DND-41 (cell line): ENCODE measurements at regions not wholly inside any gene's neighbourhood (a gene's known extent, or its start where the extent isn't known, plus 50 kb on each side); places are given as distances from the start of the nearest gene placed in this dataset.

Source experiments
- ATAC-seq: fragments of 200-7000 bp; cut with Tn5 transposase; 3 replicates; pipeline ENCODE4 v1.9.1; 2021; ENCODE audit warnings: low read depth; ENCODE audit not compliant: insufficient read depth
- DNase-seq: peaks from one replicate; pipeline ENCODE4 v3.0.0-alpha.2; 2020
- H2AFZ ChIP-seq: 2 replicates; pipeline ENCODE4 v1.6.0; 2012; ENCODE audit warnings: low read depth, low read length
- H3K27ac ChIP-seq: 2 replicates; pipeline ENCODE4 v1.5.1; 2012; ENCODE audit warnings: low read length, inconsistent platforms
- H3K27me3 ChIP-seq: fragments of 200-600 bp; sonication (generic); 2 replicates; pipeline ENCODE4 v1.6.0; 2012; ENCODE audit warnings: low read length, mild to moderate bottlenecking, inconsistent platforms; ENCODE audit not compliant: insufficient read depth, poor library complexity
- H3K36me3 ChIP-seq: 2 replicates; pipeline ENCODE4 v1.5.1; 2012; ENCODE audit warnings: low read length, inconsistent platforms; ENCODE audit not compliant: insufficient read depth
- H3K4me1 ChIP-seq: 2 replicates; pipeline ENCODE4 v1.5.1; 2012; ENCODE audit warnings: mild to moderate bottlenecking, low read length; ENCODE audit not compliant: insufficient read depth
- H3K4me2 ChIP-seq: 2 replicates; pipeline ENCODE4 v1.6.0; 2012; ENCODE audit warnings: mild to moderate bottlenecking, moderate library complexity, low read length, inconsistent platforms; ENCODE audit not compliant: insufficient read depth
- H3K4me3 ChIP-seq, 2 experiments: fragments of 200-600 bp in 1 of 2; shearing (Covaris generic) in 1 of 2; 2 replicates each; pipeline ENCODE4 v1.5.1; 2012 to 2016; ENCODE audit warnings: inconsistent platforms in 2 of 2, low read length in 2 of 2, mild to moderate bottlenecking in 2 of 2, low read depth in 1 of 2, moderate library complexity in 1 of 2
- H3K79me2 ChIP-seq: 2 replicates; pipeline ENCODE4 v1.6.0; 2012; ENCODE audit warnings: low read length, inconsistent platforms; ENCODE audit not compliant: insufficient read depth
- H3K9ac ChIP-seq: 2 replicates; pipeline ENCODE4 v1.6.0; 2012; ENCODE audit warnings: low read depth, mild to moderate bottlenecking, inconsistent platforms, low read length, moderate library complexity
- H3K9me3 ChIP-seq: 2 replicates; pipeline ENCODE4 v1.5.1; 2012; ENCODE audit warnings: low read length, moderate library complexity, mild to moderate bottlenecking, inconsistent platforms; ENCODE audit not compliant: insufficient read depth, severe bottlenecking
- H4K20me1 ChIP-seq: 2 replicates; pipeline ENCODE4 v1.6.0; 2012; ENCODE audit warnings: low read length; ENCODE audit not compliant: insufficient read depth
- EZH2 ChIP-seq: IDR thresholded peaks from 3 replicates; pipeline ENCODE4 v1.6.1; 2012; ENCODE audit warnings: borderline replicate concordance, low read depth, mild to moderate bottlenecking, moderate library complexity, low read length, inconsistent platforms; ENCODE audit not compliant: severe bottlenecking
- TF ChIP-seq, protein P1 (sequence below): IDR thresholded peaks from 2 replicates; pipeline ENCODE4 v1.5.1; 2012; ENCODE audit warnings: borderline replicate concordance, low read length, moderate library complexity, mild to moderate bottlenecking; ENCODE audit not compliant: poor library complexity, severe bottlenecking; ENCODE audit errors: extremely low read depth

DNA sequence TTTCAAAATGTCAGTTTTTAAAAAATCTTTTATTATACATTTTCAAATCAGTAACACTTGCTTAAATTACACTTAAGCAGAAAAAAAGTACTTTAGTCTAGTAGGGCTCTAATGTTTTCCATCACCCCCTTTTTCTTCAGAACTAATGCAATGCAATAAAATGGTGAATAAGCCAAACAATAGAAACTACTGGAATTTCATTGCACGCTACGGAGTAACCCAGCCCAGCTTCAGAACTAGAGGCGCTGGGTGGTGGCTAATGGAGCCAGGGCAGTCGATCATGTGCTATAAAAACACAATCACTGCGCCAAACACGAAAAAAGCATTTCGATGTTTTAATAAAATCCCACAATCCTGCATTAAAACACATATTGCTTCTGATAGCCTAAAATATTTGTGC is 59.9 kb upstream of the ODAD2 start:
- Histone ChIP-seq H3K9ac (no peak overlapping the region), H3K4me3 (no peak overlapping the region), H3K36me3 (no peaks in the 10 kb centered on the region), H3K4me2 (no peak overlapping the region), H2AFZ (no peak overlapping the region), H3K4me1 (no peaks in the 10 kb centered on the region), H3K27me3 (no peaks in the 10 kb centered on the region), H4K20me1 (no peaks in the 10 kb centered on the region), H3K79me2 (no peaks in the 10 kb centered on the region), H3K27ac (no peak overlapping the region), H3K9me3 (no peaks in the 10 kb centered on the region)
- ATAC-seq, result no peak
- DNase-seq, result no peak
- no peak for TF ChIP-seq EZH2
- TF ChIP-seq, protein P1, sequence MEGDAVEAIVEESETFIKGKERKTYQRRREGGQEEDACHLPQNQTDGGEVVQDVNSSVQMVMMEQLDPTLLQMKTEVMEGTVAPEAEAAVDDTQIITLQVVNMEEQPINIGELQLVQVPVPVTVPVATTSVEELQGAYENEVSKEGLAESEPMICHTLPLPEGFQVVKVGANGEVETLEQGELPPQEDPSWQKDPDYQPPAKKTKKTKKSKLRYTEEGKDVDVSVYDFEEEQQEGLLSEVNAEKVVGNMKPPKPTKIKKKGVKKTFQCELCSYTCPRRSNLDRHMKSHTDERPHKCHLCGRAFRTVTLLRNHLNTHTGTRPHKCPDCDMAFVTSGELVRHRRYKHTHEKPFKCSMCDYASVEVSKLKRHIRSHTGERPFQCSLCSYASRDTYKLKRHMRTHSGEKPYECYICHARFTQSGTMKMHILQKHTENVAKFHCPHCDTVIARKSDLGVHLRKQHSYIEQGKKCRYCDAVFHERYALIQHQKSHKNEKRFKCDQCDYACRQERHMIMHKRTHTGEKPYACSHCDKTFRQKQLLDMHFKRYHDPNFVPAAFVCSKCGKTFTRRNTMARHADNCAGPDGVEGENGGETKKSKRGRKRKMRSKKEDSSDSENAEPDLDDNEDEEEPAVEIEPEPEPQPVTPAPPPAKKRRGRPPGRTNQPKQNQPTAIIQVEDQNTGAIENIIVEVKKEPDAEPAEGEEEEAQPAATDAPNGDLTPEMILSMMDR, result no peak

DNA sequence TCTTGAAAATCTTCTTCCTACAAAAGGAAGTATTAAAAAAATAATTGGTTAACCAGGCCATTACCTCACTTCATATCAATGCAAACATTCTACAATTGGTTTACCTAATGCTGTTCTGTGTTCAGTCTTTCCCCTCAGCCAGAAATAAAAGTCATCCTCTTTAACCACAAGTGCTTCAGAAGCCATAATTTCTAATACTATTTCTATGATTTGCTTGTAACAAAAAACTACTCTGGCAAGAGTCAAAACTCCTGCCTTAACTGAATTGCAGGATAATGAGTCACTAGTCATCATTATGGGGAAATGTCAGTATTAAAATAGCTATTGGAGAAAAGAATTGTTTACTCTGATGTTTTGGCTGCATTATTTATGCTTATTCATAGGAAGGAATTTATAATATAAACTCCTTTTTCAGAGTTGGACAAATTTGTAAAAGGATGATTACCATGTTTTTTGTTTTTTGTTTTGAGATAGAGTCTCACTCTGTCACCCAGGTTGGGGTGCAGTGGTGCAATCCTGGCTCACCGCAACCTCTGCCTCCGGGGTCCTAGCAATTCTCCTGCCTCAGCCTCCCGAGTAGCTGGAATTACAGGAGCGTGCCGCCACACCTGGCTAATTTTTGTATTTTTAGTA is 55.5 kb upstream of the ODAD2 start:
- Histone ChIP-seq H3K4me1 (no peaks in the 10 kb centered on the region), H4K20me1 (no peaks in the 10 kb centered on the region), H3K4me3 (no peak overlapping the region), H3K79me2 (no peaks in the 10 kb centered on the region), H3K9me3 (no peaks in the 10 kb centered on the region), H3K27me3 (no peaks in the 10 kb centered on the region), H3K36me3 (no peaks in the 10 kb centered on the region), H2AFZ (no peak overlapping the region), H3K4me2 (no peak overlapping the region), H3K9ac (no peak overlapping the region), H3K27ac (no peak overlapping the region)
- DNase-seq (no peak), ATAC-seq (no peak)
- no peak for TF ChIP-seq EZH2
- TF ChIP-seq, protein P1, result no peak

DNA sequence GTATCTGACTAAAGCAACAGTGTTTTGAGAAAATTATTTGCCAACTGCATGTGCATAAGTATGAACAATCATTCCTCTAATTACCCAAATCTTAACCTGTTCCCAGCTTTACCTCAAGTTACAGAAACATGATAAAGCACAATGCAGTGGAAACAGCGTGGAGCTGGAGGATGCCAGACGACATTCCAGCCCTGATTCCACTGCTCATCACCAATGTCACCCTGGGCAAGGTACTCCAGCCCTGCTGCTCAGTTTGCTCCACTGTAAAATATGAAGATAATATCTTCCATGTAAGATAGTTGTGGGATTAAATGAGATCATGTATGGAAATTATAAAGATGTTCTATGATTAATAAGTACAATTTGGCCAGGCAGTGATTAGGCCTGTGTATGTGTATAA is 50.4 kb upstream of the ODAD2 start:
- no peak overlapping the region for H3K27ac ChIP-seq
- no peaks in the 10 kb centered on the region for H3K9me3 ChIP-seq
- TF ChIP-seq, protein P1, result no peak
- no peak for TF ChIP-seq EZH2
- no peak for ATAC-seq
- no peak overlapping the region for H3K4me2 ChIP-seq
- no peaks in the 10 kb centered on the region for H3K27me3 ChIP-seq
- H3K9ac ChIP-seq, result no peak overlapping the region
- no peak for DNase-seq
- no peaks in the 10 kb centered on the region for H3K79me2 ChIP-seq
- H3K36me3 ChIP-seq, result no peaks in the 10 kb centered on the region
- H3K4me1 ChIP-seq, result no peaks in the 10 kb centered on the region
- no peak overlapping the region for H2AFZ ChIP-seq
- no peaks in the 10 kb centered on the region for H4K20me1 ChIP-seq
- H3K4me3 ChIP-seq, result no peak overlapping the region
